ENCODE measurements at regions not wholly inside any gene's neighbourhood (a gene's known extent, or its start where the extent isn't known, plus 50 kb on each side); places are given as distances from the start of the nearest gene placed in this dataset.

- H3K4me2 ChIP-seq = peak overlapping the region; percentile 100
- peak; percentile 8 to 12 for DNase-seq (ENCODE audit: low read depth in 1 of 2, low spot score in 1 of 2)
- ATAC-seq = peak; percentile 44 to 62; a peak in 5 of 6 replicates
- 4% methylated on average over 35 of the region's 54 CpGs for WGBS (ENCODE audit: missing lambda C conversion rate)
- CTCF ChIA-PET = interaction anchor here (1.0 kb wide), 1 partner anchor 16 kb away, joined by 3 read pairs; no protein-coding TSS in a partner anchor
- no peaks in the 10 kb centered on the region for H3K9me3 ChIP-seq
- TF ChIP-seq CBX2 (IDR thresholded peaks at IDR 0.05; ENCODE audit: borderline replicate concordance, low read depth) (no peak), ZNF302 (CRISPR knock-in tag; IDR thresholded peaks at IDR 0.05) (no peak), HOXA7 (CRISPR knock-in tag; IDR thresholded peaks at IDR 0.05) (no peak), EP300 (IDR thresholded peaks at IDR 0.05) (no peak), FOXS1 (CRISPR knock-in tag; IDR thresholded peaks at IDR 0.05) (no peak), CTCF (IDR thresholded peaks at IDR 0.05) (no peak), RCOR1 (IDR thresholded peaks at IDR 0.05; ENCODE audit: low read depth, low read length) (no peak), FOSL2 (IDR thresholded peaks at IDR 0.05) (no peak), FOSL2 (CRISPR knock-in tag; IDR thresholded peaks at IDR 0.05) (no peak), NFE2L2 (conservative IDR thresholded peaks at IDR 0.05; ENCODE audit: low read length) (no peak), RFX5 (IDR thresholded peaks at IDR 0.05) (no peak)
- no peak overlapping the region for H3K27ac ChIP-seq
- FAIRE-seq = no peak
- peak overlapping the region; percentile 56 for H3K4me3 ChIP-seq
- POLR2A ChIA-PET = interaction anchor here (0.6 kb wide), 1 partner anchor 671 kb away, joined by 3 read pairs; no protein-coding TSS in a partner anchor
- peaks cover 13% of the 10 kb centered on the region; the same call in 2 of the 3 replicates for H3K4me1 ChIP-seq
Observed at GRCh38 chr12:24562771-24563431, 386.0 kb downstream of the BCAT1 start.

- POLR2A ChIA-PET = no interaction called here
- FAIRE-seq = no peak
- TF ChIP-seq CBX8 (IDR thresholded peaks at IDR 0.05) = 0 out of 2 replicates have a peak, but pooled peaks have one; percentile 14
- TF ChIP-seq CEBPB (IDR thresholded peaks at IDR 0.05) = no peak
- peak overlapping the region; percentile 100 for H3K4me2 ChIP-seq
- peaks cover 13% of the 10 kb centered on the region; the same call in 2 of the 3 replicates for H3K4me1 ChIP-seq
- H3K4me3 ChIP-seq = peak overlapping the region; percentile 56
- ATAC-seq = peak; percentile 45 to 73; a peak in 4 of 6 replicates
- no peaks in the 10 kb centered on the region for H3K9me3 ChIP-seq
- CTCF ChIA-PET = no interaction called here
- WGBS (ENCODE audit: missing lambda C conversion rate) = 5% methylated on average over 44 of the region's 76 CpGs
- DNase-seq (ENCODE audit: low read depth in 1 of 2, low spot score in 1 of 2) = peak; percentile 15 to 17
- H3K27ac ChIP-seq = 0 out of 6 replicates have a peak overlapping the region, but pooled peaks of 1 of the 2 experiments have one; percentile 27
Observed at GRCh38 chr12:24561882-24562770, 386.8 kb downstream of the BCAT1 start.

- CTCF ChIA-PET = no interaction called here
- Histone ChIP-seq H3K4me3 (peak overlapping the region; percentile 56), H3K9me3 (no peaks in the 10 kb centered on the region)
Observed at GRCh38 chr12:24561411-24561871, 387.5 kb downstream of the BCAT1 start.

More at GRCh38 chr12:24561411-24561871, 387.5 kb downstream of the BCAT1 start:
- no peak for FAIRE-seq
- peak in 1 of 2 experiments; percentile 22; a peak in 3 of 6 replicates for ATAC-seq
- DNase-seq (ENCODE audit: low read depth in 1 of 2, low spot score in 1 of 2) = peak in 1 of 2 experiments; percentile 10
- POLR2A ChIA-PET = no interaction called here
- no peak for TF ChIP-seq TP53 (CRISPR knock-in tag; IDR thresholded peaks at IDR 0.05)
- no peak for TF ChIP-seq EP300 (IDR thresholded peaks at IDR 0.05)
- TF ChIP-seq HEYL (CRISPR knock-in tag; IDR thresholded peaks at IDR 0.05) = no peak
- TF ChIP-seq CEBPB (IDR thresholded peaks at IDR 0.05) = no peak
- TF ChIP-seq TFCP2L1 (CRISPR knock-in tag; IDR thresholded peaks at IDR 0.05) = no peak
- no peak for TF ChIP-seq ZFP36 (IDR thresholded peaks at IDR 0.05; ENCODE audit: borderline replicate concordance, partially characterized antibody)
- TF ChIP-seq MYC (IDR thresholded peaks at IDR 0.05; ENCODE audit: borderline replicate concordance, low read length) = no peak
- TF ChIP-seq MAFK (IDR thresholded peaks at IDR 0.05; ENCODE audit: partially characterized antibody) = no peak
- no peak for TF ChIP-seq PBX3 (IDR thresholded peaks at IDR 0.05)
- no peak for TF ChIP-seq FOXS1 (CRISPR knock-in tag; IDR thresholded peaks at IDR 0.05)
- no peak for TF ChIP-seq NFE2L2 (conservative IDR thresholded peaks at IDR 0.05; ENCODE audit: low read length)
- no peak for TF ChIP-seq POLR2A (IDR thresholded peaks at IDR 0.05; ENCODE audit: low read length)
- TF ChIP-seq HES2 (IDR thresholded peaks at IDR 0.05) = no peak
- no peak for TF ChIP-seq JUNB (IDR thresholded peaks at IDR 0.05)
- TF ChIP-seq ZC3H11A (IDR thresholded peaks at IDR 0.05) = no peak
- no peak for TF ChIP-seq GATA3 (IDR thresholded peaks at IDR 0.05; ENCODE audit: borderline replicate concordance)
- peaks cover 13% of the 10 kb centered on the region; the same call in 2 of the 3 replicates for H3K4me1 ChIP-seq
- H3K4me2 ChIP-seq = peak overlapping the region; percentile 100
- no peak overlapping the region for H3K27ac ChIP-seq
- under 1% methylated on average over 13 of the region's 15 CpGs for WGBS (ENCODE audit: missing lambda C conversion rate)
